Omental fat pad (tissue), 3 donors: ENCODE measurements at regions not wholly inside any gene's neighbourhood (a gene's known extent, or its start where the extent isn't known, plus 50 kb on each side); places are given as distances from the start of the nearest gene placed in this dataset.

Experiments used
- ATAC-seq: fragments of 150-250 bp; one replicate; pipeline ENCODE4 v1.9.1; 2016; ENCODE audit warnings: mild to moderate bottlenecking, moderate library complexity; ENCODE audit not compliant: low FRiP score
- DNase-seq: peaks from one replicate; pipeline ENCODE4 v3.0.0-alpha.2; 2019; ENCODE audit warnings: low spot score
- TF ChIP-seq, protein P1 (sequence below), 3 donors: fragments of 450-650 bp; IDR thresholded peaks; one replicate each; pipeline ENCODE4 v1.5.1; 2016 to 2017; ENCODE audit warnings: antibody characterized with exemption in 3 of 3, mild to moderate bottlenecking in 3 of 3, moderate library complexity in 2 of 3

DNA sequence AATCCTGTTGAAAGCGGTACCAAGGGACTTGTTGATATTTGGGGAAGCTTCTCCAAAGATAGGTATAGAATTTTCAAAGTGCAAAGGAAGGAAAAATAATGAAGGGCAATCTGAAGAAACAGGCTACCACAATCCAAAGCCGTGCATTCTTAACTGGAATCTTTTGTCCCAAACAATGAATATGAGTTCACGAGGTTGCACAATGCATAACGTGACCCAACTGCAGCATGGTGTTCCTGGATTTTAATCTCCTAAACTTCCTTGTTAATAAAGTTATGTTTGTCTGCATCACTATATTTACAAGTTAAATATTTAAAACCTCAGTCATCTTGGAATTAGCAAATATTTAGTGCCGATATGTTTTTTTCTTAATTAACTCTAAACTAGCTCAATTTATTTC is 203.7 kb downstream of the WDR11 start:
- ATAC-seq (no peak), DNase-seq (no peak)
- TF ChIP-seq, protein P1, sequence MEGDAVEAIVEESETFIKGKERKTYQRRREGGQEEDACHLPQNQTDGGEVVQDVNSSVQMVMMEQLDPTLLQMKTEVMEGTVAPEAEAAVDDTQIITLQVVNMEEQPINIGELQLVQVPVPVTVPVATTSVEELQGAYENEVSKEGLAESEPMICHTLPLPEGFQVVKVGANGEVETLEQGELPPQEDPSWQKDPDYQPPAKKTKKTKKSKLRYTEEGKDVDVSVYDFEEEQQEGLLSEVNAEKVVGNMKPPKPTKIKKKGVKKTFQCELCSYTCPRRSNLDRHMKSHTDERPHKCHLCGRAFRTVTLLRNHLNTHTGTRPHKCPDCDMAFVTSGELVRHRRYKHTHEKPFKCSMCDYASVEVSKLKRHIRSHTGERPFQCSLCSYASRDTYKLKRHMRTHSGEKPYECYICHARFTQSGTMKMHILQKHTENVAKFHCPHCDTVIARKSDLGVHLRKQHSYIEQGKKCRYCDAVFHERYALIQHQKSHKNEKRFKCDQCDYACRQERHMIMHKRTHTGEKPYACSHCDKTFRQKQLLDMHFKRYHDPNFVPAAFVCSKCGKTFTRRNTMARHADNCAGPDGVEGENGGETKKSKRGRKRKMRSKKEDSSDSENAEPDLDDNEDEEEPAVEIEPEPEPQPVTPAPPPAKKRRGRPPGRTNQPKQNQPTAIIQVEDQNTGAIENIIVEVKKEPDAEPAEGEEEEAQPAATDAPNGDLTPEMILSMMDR (IDR thresholded peaks at IDR 0.05) = no peak

DNA sequence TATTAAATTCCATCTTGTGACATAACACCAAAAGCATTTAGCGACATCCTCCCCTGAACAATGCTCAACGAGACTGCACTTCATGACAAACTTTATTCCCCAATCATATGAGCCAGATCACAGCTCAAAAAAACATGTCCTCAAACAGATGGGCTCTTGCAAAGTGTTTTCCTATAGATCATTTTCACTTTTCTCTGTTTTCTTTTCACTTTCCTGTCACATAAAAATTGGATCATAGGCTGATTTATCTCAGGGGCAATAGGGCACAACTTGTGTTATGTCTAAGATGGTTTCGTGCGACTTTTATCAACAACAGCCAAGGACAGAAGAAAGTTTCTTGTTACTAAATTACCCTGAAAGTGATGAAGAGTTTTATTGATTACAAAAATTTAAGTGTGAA is 206.1 kb downstream of the WDR11 start:
- ATAC-seq (no peak), DNase-seq (no peak)
- TF ChIP-seq, protein P1 (IDR thresholded peaks at IDR 0.05) = no peak

DNA sequence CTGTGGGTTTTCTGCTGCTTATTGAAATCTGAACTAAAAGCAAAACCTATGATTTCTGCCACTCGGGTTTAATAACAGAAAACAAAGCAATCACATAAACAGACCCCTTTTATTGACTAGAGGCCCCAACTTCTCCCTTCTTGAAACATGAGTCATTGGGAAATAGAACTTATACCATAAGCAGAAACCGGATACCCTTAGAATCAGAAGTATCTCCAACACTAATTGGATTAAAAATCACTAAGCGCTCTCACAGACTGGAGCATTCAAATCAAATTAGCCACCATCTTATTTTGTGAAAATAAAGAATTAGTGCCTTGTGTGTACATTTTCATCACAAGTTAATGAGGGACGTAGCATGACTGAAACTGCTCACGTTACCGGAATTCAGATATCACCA is 206.9 kb downstream of the WDR11 start:
- TF ChIP-seq, protein P1 (IDR thresholded peaks at IDR 0.05) = no peak
- DNase-seq (no peak), ATAC-seq (no peak)

DNA sequence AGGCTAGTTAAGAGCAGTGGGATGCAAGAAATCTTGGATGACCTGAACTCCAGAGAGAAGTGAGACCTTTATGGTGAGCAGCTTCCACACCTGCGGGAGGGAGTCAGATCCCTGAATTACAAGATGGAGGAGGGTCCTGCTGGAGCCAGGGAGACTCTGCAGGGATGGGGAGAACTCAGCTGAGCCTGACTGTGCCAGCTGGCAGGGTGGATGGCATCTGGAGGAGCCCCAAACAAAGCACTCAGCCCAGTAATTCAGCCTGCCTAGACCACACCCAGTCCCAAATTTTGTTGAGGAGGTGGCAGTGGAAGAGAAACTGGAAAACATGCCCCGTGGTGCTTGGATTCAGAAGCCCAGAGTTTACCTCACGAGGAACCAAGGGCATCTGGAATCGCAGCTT is 208.2 kb downstream of the WDR11 start:
- TF ChIP-seq, protein P1 (IDR thresholded peaks at IDR 0.05) = no peak
- DNase-seq = no peak

DNA sequence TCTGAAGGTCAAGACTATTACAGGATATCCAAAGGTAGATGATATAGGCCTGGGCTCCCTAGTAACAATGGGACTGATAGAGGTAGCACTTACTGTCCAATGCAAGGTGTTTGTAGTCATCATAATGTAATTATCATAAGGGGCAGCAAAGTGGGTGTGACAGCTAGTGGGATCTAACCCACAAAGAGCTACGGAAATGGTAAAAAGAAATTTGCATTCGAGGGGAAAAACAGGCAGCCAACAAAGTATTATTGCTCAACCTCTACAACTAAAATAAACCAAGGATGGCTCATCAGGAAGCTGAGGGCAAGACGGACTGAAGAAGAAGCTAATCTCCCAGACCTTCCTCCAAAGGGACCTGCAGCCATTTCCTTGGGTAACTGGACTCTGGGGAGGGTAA is 211.0 kb downstream of the WDR11 start:
- no peak for DNase-seq

More for the DNA sequence above, 208.2 kb downstream of the WDR11 start:
- ATAC-seq = no peak

DNA sequence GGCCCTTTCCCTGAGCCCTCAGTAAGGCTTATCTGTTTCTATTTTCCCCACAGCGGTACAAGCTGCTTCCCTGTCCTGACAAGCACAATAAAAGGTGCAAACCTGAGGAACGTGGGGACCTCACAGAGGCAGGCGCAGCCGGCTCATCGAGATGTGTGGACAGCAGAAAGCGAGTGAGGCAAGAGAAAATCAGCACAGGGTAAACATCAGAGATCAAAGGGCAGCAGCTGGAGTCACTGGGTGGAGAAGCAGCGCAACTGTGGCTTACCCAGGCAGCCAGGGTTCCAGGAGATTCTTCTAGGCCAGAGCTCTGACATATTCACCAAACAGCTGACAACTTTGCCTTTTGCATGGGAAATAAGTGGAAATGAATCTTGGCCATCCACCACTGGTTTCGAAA is 212.6 kb downstream of the WDR11 start:
- ATAC-seq = no peak
- TF ChIP-seq, protein P1 (IDR thresholded peaks at IDR 0.05) = no peak
- DNase-seq = no peak

More for the DNA sequence above, 211.0 kb downstream of the WDR11 start:
- no peak for ATAC-seq
- TF ChIP-seq, protein P1 (IDR thresholded peaks at IDR 0.05) = no peak

DNA sequence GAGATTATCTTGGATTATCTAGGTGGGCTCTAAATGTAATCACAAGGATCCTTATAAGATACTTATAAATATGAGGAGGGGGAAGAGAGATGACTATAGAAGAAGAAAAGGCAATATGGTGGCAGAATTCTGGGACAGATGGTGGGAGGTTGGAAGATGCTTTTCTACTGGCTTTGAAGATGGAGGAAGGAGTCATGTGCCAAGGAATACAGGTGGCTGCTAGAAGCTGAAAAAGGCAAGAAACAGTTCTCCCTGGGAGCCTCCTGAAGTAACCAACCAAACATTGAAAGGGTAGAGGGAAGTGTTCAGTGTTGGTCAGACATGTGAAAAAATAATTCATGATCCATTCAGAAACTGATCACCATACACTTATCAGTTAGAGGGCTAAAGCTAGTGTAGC is 213.3 kb downstream of the WDR11 start:
- TF ChIP-seq, protein P1 (IDR thresholded peaks at IDR 0.05) = no peak
- DNase-seq (no peak), ATAC-seq (no peak)
